Prostate gland (tissue), 2 donors: ENCODE measurements at regions not wholly inside any gene's neighbourhood (a gene's known extent, or its start where the extent isn't known, plus 50 kb on each side); places are given as distances from the start of the nearest gene placed in this dataset.

Experiments used
- CTCF ChIP-seq, 4 experiments: fragments of 200-600 bp in 2 of 4; fragments of 450-650 bp in 2 of 4; sonication (generic) in 2 of 4; IDR thresholded peaks; 1 replicate in 3 of 4; 2 replicates in 1 of 4; pipeline ENCODE4 v1.5.1; 2016 to 2019; ENCODE audit warnings: antibody characterized with exemption in 4 of 4, mild to moderate bottlenecking in 2 of 4, moderate library complexity in 2 of 4
- POLR2A ChIP-seq: fragments of 450-650 bp; IDR thresholded peaks from one replicate; pipeline ENCODE4 v1.6.1; 2016; ENCODE audit warnings: antibody characterized with exemption, mild to moderate bottlenecking
- POLR2AphosphoS5 ChIP-seq: sonication (generic); formaldehyde crosslinking; IDR thresholded peaks from one replicate; pipeline ENCODE4 v1.6.1; 2017; ENCODE audit warnings: antibody characterized with exemption

GRCh38 chr5:67765697-67766096 is 449.9 kb upstream of the PIK3R1 start:
- no peak for TF ChIP-seq CTCF (IDR thresholded peaks at IDR 0.05)
- TF ChIP-seq POLR2A, result no peak
- TF ChIP-seq POLR2AphosphoS5, result no peak
